AG04449 (cell line): ENCODE measurements at regions not wholly inside any gene's neighbourhood (a gene's known extent, or its start where the extent isn't known, plus 50 kb on each side); places are given as distances from the start of the nearest gene placed in this dataset.
"Not testable (repeated sequence)": the region's sequence is repeated elsewhere in the genome, so short reads cannot be mapped to it uniquely, and the experiment has no call there.

ENCODE experiments used
- CTCF ChIA-PET: fragments of 350-600 bp; formaldehyde crosslinking; extraction: SDS; loops from one replicate; lab custom pipeline; 2021; ENCODE audit warnings: antibody characterized with exemption; lab: Yijun Ruan, JAX
- POLR2A ChIA-PET: fragments of 400-600, 350-600 bp; formaldehyde crosslinking; extraction: SDS; loops from one replicate; lab custom pipeline; 2020; ENCODE audit warnings: antibody characterized with exemption, inconsistent platforms; lab: Yijun Ruan, JAX
- DNase-seq: peaks from one replicate; pipeline ENCODE4 v3.0.0-alpha.2; 2010; ENCODE audit warnings: low read depth, low spot score
- H3K4me3 ChIP-seq: 2 replicates; pipeline ENCODE4 v1.5.1; 2011; ENCODE audit warnings: low read depth, mild to moderate bottlenecking, control low read depth, low read length
- TF ChIP-seq, protein P1 (sequence below): IDR thresholded peaks from one replicate; pipeline ENCODE4 v1.5.1; 2011; ENCODE audit warnings: mild to moderate bottlenecking, moderate library complexity, low read length, control low read depth, inconsistent platforms; ENCODE audit not compliant: insufficient read depth; ENCODE audit errors: missing control alignments

- POLR2A ChIA-PET: no interaction called here
- H3K4me3 ChIP-seq: no peak overlapping the region
- CTCF ChIA-PET: no interaction called here
- no peak for DNase-seq
- TF ChIP-seq, protein P1, sequence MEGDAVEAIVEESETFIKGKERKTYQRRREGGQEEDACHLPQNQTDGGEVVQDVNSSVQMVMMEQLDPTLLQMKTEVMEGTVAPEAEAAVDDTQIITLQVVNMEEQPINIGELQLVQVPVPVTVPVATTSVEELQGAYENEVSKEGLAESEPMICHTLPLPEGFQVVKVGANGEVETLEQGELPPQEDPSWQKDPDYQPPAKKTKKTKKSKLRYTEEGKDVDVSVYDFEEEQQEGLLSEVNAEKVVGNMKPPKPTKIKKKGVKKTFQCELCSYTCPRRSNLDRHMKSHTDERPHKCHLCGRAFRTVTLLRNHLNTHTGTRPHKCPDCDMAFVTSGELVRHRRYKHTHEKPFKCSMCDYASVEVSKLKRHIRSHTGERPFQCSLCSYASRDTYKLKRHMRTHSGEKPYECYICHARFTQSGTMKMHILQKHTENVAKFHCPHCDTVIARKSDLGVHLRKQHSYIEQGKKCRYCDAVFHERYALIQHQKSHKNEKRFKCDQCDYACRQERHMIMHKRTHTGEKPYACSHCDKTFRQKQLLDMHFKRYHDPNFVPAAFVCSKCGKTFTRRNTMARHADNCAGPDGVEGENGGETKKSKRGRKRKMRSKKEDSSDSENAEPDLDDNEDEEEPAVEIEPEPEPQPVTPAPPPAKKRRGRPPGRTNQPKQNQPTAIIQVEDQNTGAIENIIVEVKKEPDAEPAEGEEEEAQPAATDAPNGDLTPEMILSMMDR: no peak
Observed at GRCh38 chr16:17748044-17748719, 277.4 kb upstream of the XYLT1 start.

DNA sequence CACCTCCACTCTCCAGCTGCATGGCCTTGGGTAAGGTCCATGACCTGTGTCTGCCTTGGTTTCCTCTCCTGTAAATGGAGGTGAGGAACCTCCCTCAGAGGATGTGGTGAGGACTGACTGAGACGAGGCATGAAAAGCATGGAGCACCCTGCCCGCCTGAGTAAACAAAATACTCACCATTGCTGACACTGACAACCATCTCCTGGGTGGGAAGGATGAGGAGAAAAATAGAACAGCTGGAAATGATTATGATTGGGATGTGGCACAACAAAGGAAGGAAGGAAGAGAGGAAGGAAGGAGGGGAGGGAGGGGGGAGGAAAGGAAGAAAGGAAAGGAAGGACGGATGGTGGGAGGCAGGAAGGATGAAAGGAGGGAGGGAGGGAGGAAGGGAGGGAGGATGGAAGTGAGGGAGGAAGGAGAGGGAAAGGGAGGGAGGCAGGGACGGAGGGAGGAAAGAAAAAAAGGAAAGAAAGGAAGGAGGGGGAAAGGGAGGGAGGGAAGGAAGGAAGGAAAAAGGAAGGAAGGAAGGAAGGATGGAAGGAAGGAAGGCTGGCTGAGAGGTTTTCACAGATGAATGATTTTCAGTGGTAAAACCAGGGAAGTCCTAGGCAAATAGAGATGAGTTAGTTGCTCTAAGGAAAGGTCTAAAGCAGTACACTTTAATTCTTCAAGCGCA lies 276.5 kb upstream of the XYLT1 start:
- no peak for DNase-seq
- CTCF ChIA-PET: interaction anchor here (1.6 kb wide), 1 partner anchor 56 kb away, joined by 4 read pairs; no protein-coding TSS in a partner anchor
- POLR2A ChIA-PET: no interaction called here
- no peak overlapping the region for H3K4me3 ChIP-seq
- TF ChIP-seq, protein P1: no peak

DNA sequence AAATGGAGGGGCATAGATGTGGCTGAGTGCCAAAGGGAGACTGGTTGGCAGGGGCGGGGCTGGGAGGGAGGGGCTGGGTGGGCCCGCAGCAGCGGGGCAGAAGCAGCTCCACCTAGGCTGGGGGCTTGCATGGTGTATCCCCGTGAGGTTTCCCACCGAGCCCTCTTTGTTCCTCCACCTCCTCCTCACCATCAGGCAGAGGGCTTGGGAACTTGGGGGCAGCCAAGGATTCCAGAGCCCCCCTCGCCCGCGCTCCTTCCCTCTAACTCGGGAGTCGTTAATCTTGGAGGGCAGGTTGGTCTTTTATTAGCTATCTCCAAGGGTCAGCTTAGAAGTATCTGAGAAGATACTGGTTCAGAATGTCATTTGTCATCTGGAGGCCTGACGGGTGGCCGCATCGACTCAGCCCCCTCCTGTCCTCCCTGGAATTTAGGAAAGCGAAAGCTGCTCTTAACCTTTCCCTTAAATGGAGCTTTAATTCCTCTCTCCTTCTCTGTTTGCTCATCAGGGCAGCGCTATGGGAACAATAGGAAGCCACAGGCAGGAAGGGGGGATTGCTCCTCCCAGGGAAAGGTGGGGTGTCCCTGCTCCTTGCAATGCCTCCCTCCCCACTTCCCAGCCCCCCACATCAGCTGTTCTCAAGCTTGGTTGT lies 274.3 kb upstream of the XYLT1 start:
- ChIA-PET POLR2A (no interaction called here), CTCF (no interaction called here)
- no peak for DNase-seq
- H3K4me3 ChIP-seq: peak overlapping the region; percentile 19
- TF ChIP-seq, protein P1: no peak

- TF ChIP-seq, protein P1: no peak
- no peak for DNase-seq
- ChIA-PET CTCF (no interaction called here), POLR2A (no interaction called here)
- H3K4me3 ChIP-seq: no peak overlapping the region
Observed at GRCh38 chr16:17743578-17743977, 272.8 kb upstream of the XYLT1 start.

DNA sequence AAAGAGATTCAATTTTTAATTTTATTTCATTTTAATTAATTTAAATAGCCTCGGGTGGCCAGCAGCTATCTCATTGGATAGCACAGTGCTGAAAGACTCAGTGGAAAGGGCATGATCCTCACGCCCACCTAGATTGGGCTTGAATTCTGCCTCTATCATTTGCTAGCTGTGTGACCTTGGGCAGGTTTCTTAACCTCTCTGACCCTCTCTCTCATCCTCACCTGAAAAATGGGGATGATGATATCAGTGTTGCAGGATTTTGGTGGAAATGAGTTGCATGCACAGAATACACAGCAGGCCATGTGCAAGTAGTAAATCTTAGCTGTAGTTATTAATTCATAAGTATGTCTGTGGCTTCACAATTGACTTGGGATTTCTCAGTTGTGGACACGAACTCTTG lies 272.4 kb upstream of the XYLT1 start:
- ChIA-PET POLR2A (no interaction called here), CTCF (no interaction called here)
- no peak overlapping the region for H3K4me3 ChIP-seq
- TF ChIP-seq, protein P1: no peak
- DNase-seq: no peak

GRCh38 chr16:17735099-17735498 lies 264.3 kb upstream of the XYLT1 start:
- CTCF ChIA-PET, POLR2A ChIA-PET, H3K4me3 ChIP-seq, DNase-seq: not testable (repeated sequence)
